AG04450 (cell line): ENCODE measurements at regions not wholly inside any gene's neighbourhood (a gene's known extent, or its start where the extent isn't known, plus 50 kb on each side); places are given as distances from the start of the nearest gene placed in this dataset.

Experiments used
- CTCF ChIA-PET: fragments of 300-600, 350-600 bp; formaldehyde crosslinking; extraction: SDS; loops from one replicate; lab custom pipeline; 2022; ENCODE audit warnings: antibody characterized with exemption, inconsistent platforms; lab: Charles Lee
- POLR2A ChIA-PET: fragments of 350-600 bp; formaldehyde crosslinking; extraction: SDS; loops from one replicate; lab custom pipeline; 2021; ENCODE audit warnings: antibody characterized with exemption, inconsistent platforms; lab: Yijun Ruan, JAX
- DNase-seq: peaks from one replicate; pipeline ENCODE4 v3.0.0-alpha.2; 2011; ENCODE audit warnings: low read depth, low spot score
- H3K27ac ChIP-seq: one replicate; pipeline ENCODE4 v1.5.1; 2012; ENCODE audit warnings: low read depth, low read length, control low read depth
- H3K27me3 ChIP-seq: one replicate; pipeline ENCODE4 v1.6.0; 2012; ENCODE audit warnings: low read length; ENCODE audit not compliant: control insufficient read depth, insufficient read depth
- H3K4me3 ChIP-seq: 2 replicates; pipeline ENCODE4 v1.5.1; 2011; ENCODE audit warnings: mild to moderate bottlenecking, low read depth, low read length, control low read depth
- H3K9me3 ChIP-seq: 2 replicates; pipeline ENCODE4 v1.5.1; 2012; ENCODE audit warnings: low read length; ENCODE audit not compliant: control insufficient read depth, insufficient read depth
- CTCF ChIP-seq: IDR thresholded peaks from 2 replicates; pipeline ENCODE4 v1.5.1; 2011; ENCODE audit warnings: low read depth, low read length, control low read depth, inconsistent platforms

DNA sequence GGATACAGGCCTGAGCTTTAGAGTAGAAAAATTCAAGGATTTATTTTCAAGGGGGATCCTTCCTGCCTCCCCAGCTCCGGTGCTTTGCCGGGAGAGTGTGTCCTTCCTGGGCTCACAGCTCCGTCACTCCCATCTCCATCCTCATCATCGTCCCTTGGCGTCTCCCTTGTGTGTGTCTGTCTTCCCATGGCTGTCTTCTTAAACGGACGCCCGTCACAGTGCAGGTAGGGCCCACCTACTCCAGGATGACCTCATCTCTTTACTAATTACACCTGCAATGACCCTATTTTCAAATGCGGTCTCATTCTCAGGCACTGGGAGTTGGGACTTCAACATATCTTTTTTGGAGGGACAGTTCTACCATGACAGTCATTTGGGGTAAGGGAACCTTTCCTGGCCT is 320.3 kb upstream of the C1orf174 start:
- Histone ChIP-seq H3K9me3 (peaks cover 85% of the 10 kb centered on the region), H3K27me3 (no peaks in the 10 kb centered on the region), H3K4me3 (no peak overlapping the region), H3K27ac (no peak overlapping the region)
- ChIA-PET CTCF (no interaction called here), POLR2A (no interaction called here)
- DNase-seq: no peak
- no peak for TF ChIP-seq CTCF

- H3K4me3 ChIP-seq: no peak overlapping the region
- ChIA-PET POLR2A (no interaction called here), CTCF (no interaction called here)
- DNase-seq: no peak
- no peaks in the 10 kb centered on the region for H3K27me3 ChIP-seq
- H3K27ac ChIP-seq: no peak overlapping the region
- no peak for TF ChIP-seq CTCF
- H3K9me3 ChIP-seq: peaks cover 81% of the 10 kb centered on the region
These were observed 321.0 kb upstream of the C1orf174 start for GRCh38 chr1:4221107-4221506.

DNA sequence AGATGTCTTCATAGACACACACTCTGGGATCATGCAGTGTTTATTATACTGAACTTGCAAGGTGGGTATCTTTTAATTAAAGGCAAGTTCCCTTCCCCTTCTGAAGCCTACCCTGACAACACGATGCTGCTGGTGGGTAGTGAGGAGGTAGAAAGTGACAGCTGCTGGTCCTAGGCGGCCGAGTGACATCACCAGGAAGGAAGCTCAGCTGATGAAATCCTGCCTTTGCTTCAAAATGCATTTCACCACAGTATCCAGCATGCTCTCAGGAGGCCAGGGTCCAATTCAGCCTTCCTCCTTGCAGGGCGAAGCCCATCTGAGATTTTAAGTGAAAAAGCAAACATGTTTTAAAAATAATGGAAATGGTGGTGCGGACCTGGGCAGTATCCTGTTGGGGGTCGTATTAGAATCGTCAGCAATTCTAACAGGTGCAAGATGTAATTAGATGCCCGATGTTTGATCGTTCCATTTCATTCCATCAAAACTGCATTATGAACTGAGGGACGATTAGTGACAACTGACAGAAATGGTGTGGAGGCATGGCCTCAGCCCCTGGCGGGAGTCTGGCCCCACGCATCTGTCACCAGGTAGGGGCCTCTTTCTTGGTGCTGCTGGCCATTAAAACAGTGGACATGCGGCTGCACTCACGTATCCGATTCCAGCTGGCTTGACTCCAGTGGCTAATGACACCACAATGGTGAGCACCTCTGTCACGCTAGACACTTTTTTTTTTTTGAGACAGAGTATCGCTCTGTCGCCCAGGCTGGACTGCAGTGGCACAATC is 324.8 kb upstream of the C1orf174 start:
- no peak for TF ChIP-seq CTCF
- ChIA-PET CTCF (no interaction called here), POLR2A (no interaction called here)
- Histone ChIP-seq H3K27me3 (no peaks in the 10 kb centered on the region), H3K9me3 (peaks cover 58% of the 10 kb centered on the region), H3K4me3 (no peak overlapping the region), H3K27ac (no peak overlapping the region)
- DNase-seq: no peak

DNA sequence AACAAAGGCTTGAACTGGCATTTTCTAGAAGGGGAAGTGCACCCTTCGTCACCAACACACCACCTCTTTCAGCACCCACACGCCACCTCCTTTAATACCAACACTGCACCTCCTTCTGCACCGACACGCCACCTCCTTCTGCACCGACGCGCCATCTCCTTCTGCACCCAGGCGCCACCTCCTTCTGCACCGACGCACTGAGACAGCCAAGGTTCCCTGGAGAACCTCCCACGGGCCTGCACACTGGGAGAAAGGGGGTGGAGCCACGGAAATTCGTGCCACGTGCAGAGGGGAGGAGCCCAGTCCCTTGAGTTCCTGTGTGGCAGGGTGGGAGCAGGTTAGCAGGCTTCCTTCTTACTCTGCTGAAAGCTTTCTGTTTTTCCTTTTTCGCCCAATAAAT is 327.9 kb upstream of the C1orf174 start:
- CTCF ChIA-PET: no interaction called here
- Histone ChIP-seq H3K27me3 (no peaks in the 10 kb centered on the region), H3K27ac (no peak overlapping the region), H3K4me3 (no peak overlapping the region), H3K9me3 (peaks cover 47% of the 10 kb centered on the region)
- no peak for TF ChIP-seq CTCF
- POLR2A ChIA-PET: no interaction called here
- no peak for DNase-seq

DNA sequence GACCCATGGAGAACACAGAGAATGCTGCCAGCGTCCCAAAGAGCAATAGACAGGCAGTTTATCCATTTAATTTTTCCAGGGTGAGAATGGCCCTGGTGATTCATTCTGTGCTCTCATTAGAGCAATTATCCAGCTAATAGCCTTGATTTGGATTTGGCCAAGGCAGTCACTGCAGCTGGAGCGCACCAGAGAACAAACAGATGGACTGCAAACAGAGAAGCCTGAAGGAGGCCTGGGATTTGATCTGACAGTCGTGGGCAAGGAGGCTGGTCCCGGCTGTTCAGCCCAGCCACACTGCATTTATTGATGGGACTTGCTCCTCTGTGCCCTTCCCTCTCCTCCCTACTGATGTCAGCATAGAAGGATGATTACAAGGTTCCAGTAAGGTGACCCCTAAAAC is 353.9 kb upstream of the C1orf174 start:
- no peak overlapping the region for H3K27ac ChIP-seq
- H3K9me3 ChIP-seq: peaks cover 30% of the 10 kb centered on the region
- H3K27me3 ChIP-seq: no peaks in the 10 kb centered on the region
- CTCF ChIA-PET: no interaction called here
- H3K4me3 ChIP-seq: no peak overlapping the region
- DNase-seq: no peak
- POLR2A ChIA-PET: no interaction called here
- TF ChIP-seq CTCF: no peak
